ENCODE measurements at regions not wholly inside any gene's neighbourhood (a gene's known extent, or its start where the extent isn't known, plus 50 kb on each side); places are given as distances from the start of the nearest gene placed in this dataset.

DNA sequence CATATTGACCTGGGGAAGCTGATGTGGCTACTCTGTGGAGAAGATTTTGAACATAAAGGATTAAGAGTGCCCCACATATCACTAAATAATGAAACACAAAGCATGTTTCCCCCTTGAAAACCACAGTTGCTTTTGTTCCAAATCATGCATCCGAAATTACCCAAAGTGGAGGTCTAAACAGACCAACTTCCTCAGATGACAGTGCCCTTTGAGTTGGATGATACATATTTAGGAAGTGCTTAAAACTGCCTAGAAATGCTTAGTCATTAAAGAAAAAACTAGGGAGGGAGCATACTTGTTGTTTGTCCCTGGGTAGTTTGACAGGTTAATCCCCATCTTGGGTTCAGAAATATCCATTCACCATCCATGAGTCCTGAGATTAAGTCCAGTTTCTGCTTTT lies 1070.3 kb downstream of the SUCLG1 start:
- no peak for TF ChIP-seq FOXK2 (IDR thresholded peaks at IDR 0.05)
- TF ChIP-seq, protein P1, sequence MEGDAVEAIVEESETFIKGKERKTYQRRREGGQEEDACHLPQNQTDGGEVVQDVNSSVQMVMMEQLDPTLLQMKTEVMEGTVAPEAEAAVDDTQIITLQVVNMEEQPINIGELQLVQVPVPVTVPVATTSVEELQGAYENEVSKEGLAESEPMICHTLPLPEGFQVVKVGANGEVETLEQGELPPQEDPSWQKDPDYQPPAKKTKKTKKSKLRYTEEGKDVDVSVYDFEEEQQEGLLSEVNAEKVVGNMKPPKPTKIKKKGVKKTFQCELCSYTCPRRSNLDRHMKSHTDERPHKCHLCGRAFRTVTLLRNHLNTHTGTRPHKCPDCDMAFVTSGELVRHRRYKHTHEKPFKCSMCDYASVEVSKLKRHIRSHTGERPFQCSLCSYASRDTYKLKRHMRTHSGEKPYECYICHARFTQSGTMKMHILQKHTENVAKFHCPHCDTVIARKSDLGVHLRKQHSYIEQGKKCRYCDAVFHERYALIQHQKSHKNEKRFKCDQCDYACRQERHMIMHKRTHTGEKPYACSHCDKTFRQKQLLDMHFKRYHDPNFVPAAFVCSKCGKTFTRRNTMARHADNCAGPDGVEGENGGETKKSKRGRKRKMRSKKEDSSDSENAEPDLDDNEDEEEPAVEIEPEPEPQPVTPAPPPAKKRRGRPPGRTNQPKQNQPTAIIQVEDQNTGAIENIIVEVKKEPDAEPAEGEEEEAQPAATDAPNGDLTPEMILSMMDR (IDR thresholded peaks at IDR 0.05 in 2 of 3, conservative IDR thresholded peaks at IDR 0.05 in 1 of 3; ENCODE audit: control insufficient read depth in 2 of 3, extremely low read depth in 1 of 3, insufficient read depth in 1 of 3, low read depth in 3 of 3, low read length in 3 of 3): no peak
- TF ChIP-seq, protein P2, sequence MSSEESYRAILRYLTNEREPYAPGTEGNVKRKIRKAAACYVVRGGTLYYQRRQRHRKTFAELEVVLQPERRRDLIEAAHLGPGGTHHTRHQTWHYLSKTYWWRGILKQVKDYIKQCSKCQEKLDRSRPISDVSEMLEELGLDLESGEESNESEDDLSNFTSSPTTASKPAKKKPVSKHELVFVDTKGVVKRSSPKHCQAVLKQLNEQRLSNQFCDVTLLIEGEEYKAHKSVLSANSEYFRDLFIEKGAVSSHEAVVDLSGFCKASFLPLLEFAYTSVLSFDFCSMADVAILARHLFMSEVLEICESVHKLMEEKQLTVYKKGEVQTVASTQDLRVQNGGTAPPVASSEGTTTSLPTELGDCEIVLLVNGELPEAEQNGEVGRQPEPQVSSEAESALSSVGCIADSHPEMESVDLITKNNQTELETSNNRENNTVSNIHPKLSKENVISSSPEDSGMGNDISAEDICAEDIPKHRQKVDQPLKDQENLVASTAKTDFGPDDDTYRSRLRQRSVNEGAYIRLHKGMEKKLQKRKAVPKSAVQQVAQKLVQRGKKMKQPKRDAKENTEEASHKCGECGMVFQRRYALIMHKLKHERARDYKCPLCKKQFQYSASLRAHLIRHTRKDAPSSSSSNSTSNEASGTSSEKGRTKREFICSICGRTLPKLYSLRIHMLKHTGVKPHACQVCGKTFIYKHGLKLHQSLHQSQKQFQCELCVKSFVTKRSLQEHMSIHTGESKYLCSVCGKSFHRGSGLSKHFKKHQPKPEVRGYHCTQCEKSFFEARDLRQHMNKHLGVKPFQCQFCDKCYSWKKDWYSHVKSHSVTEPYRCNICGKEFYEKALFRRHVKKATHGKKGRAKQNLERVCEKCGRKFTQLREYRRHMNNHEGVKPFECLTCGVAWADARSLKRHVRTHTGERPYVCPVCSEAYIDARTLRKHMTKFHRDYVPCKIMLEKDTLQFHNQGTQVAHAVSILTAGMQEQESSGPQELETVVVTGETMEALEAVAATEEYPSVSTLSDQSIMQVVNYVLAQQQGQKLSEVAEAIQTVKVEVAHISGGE (CRISPR knock-in tag; IDR thresholded peaks at IDR 0.05): no peak
- TF ChIP-seq, protein P3, sequence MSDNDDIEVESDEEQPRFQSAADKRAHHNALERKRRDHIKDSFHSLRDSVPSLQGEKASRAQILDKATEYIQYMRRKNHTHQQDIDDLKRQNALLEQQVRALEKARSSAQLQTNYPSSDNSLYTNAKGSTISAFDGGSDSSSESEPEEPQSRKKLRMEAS (IDR thresholded peaks at IDR 0.05; ENCODE audit: low read depth, low read length): no peak
- TF ChIP-seq, protein P4, sequence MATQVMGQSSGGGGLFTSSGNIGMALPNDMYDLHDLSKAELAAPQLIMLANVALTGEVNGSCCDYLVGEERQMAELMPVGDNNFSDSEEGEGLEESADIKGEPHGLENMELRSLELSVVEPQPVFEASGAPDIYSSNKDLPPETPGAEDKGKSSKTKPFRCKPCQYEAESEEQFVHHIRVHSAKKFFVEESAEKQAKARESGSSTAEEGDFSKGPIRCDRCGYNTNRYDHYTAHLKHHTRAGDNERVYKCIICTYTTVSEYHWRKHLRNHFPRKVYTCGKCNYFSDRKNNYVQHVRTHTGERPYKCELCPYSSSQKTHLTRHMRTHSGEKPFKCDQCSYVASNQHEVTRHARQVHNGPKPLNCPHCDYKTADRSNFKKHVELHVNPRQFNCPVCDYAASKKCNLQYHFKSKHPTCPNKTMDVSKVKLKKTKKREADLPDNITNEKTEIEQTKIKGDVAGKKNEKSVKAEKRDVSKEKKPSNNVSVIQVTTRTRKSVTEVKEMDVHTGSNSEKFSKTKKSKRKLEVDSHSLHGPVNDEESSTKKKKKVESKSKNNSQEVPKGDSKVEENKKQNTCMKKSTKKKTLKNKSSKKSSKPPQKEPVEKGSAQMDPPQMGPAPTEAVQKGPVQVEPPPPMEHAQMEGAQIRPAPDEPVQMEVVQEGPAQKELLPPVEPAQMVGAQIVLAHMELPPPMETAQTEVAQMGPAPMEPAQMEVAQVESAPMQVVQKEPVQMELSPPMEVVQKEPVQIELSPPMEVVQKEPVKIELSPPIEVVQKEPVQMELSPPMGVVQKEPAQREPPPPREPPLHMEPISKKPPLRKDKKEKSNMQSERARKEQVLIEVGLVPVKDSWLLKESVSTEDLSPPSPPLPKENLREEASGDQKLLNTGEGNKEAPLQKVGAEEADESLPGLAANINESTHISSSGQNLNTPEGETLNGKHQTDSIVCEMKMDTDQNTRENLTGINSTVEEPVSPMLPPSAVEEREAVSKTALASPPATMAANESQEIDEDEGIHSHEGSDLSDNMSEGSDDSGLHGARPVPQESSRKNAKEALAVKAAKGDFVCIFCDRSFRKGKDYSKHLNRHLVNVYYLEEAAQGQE (IDR thresholded peaks at IDR 0.05; ENCODE audit: low read depth, low read length): no peak
- no peak for TF ChIP-seq POLR2A (IDR thresholded peaks at IDR 0.05; ENCODE audit: low read depth, low read length)
- TF ChIP-seq ZNF274 (IDR thresholded peaks at IDR 0.05; ENCODE audit: insufficient read depth, insufficient read length): no peak
- no peak for TF ChIP-seq TBL1XR1 (IDR thresholded peaks at IDR 0.05; ENCODE audit: low read depth, low read length)
- TF ChIP-seq SP1 (IDR thresholded peaks at IDR 0.05; ENCODE audit: low read depth, low read length): no peak
- no peak for TF ChIP-seq POLR2AphosphoS5 (IDR thresholded peaks at IDR 0.05; ENCODE audit: low read length)
- no peak for TF ChIP-seq YY1 (IDR thresholded peaks at IDR 0.05; ENCODE audit: low read depth, low read length)
- TF ChIP-seq JUND (IDR thresholded peaks at IDR 0.05; ENCODE audit: low read depth, low read length): no peak
- TF ChIP-seq HCFC1 (IDR thresholded peaks at IDR 0.05; ENCODE audit: low read length): no peak
